ENCODE measurements at regions not wholly inside any gene's neighbourhood (a gene's known extent, or its start where the extent isn't known, plus 50 kb on each side); places are given as distances from the start of the nearest gene placed in this dataset.

DNA sequence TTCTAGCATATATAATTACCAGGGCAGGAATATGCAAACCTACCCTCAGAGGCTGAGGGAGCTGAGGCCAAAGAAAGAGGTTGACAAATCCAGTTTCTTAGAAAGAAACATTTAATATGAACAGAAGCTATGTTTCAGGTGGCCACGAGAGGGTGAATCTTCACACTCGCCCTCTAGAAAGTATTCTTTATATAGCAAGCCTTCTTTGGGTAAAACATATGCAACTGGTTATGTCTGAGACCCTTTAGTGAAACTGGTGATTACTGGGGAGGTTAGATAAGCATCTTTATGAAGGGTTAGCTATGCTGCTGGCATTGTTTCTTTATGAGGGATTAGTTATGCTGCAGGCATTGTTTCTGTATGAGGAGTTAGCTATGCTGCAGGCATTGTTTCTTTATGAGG, 50.7 kb upstream of the GOLGA6L2 start:
- Histone ChIP-seq H2AFZ (ENCODE audit: low read length) (no peak overlapping the region), H3K9me3 (replicated peaks in 1 of 2; ENCODE audit: control insufficient read depth in 2 of 2, insufficient read depth in 1 of 2, low read depth in 1 of 2, low read length in 2 of 2) (peaks cover 0 to 5% of the 10 kb centered on the region in 2 donors), H3K9ac (ENCODE audit: low read depth, low read length, poor library complexity) (no peak overlapping the region), H3K4me1 (ENCODE audit: control insufficient read depth in 2 of 2, insufficient read depth in 1 of 2, low read depth in 1 of 2, low read length in 2 of 2) (no peaks in the 10 kb centered on the region), H3K4me2 (ENCODE audit: insufficient read depth, low read length, poor library complexity, severe bottlenecking) (no peak overlapping the region), H4K91ac (ENCODE audit: low read depth, low read length, poor library complexity) (no peak overlapping the region), H2AK5ac (ENCODE audit: low read depth, low read length) (no peak overlapping the region), H3K27me3 (ENCODE audit: control insufficient read depth in 3 of 3, insufficient read depth in 3 of 3, low read depth in 1 of 3, low read length in 3 of 3) (no peaks in the 10 kb centered on the region), H3K4me3 (ENCODE audit: low read length in 2 of 2) (no peak overlapping the region), H3K36me3 (replicated peaks in 1 of 2; ENCODE audit: control insufficient read depth in 2 of 2, insufficient read depth in 2 of 2, low read length in 2 of 2) (no peaks in the 10 kb centered on the region), H3K27ac (replicated peaks; ENCODE audit: low read length) (no peak overlapping the region), H4K8ac (ENCODE audit: low read depth, low read length) (no peak overlapping the region), H3K23ac (ENCODE audit: low read depth, low read length, poor library complexity) (no peak overlapping the region), H2BK5ac (ENCODE audit: low read length) (no peak overlapping the region), H2BK15ac (ENCODE audit: low read length) (no peak overlapping the region), H2BK12ac (ENCODE audit: low read length) (no peak overlapping the region), H3K79me1 (ENCODE audit: low read depth, low read length) (no peaks in the 10 kb centered on the region), H3K4ac (ENCODE audit: low read length) (no peak overlapping the region), H3K14ac (ENCODE audit: low read length) (no peak overlapping the region), H2BK120ac (ENCODE audit: low read depth, low read length) (no peak overlapping the region), H3K18ac (ENCODE audit: low read length) (no peak overlapping the region)
- no CpG with 5 or more reads among the region's 2 CpGs for WGBS, 2 donors (ENCODE audit: extremely low coverage in 2 of 2, insufficient read length in 2 of 2, insufficient replicate concordance in 1 of 2)
- DNase-seq (ENCODE audit: low spot score), result no peak
